ENCODE measurements at regions not wholly inside any gene's neighbourhood (a gene's known extent, or its start where the extent isn't known, plus 50 kb on each side); places are given as distances from the start of the nearest gene placed in this dataset.

DNA sequence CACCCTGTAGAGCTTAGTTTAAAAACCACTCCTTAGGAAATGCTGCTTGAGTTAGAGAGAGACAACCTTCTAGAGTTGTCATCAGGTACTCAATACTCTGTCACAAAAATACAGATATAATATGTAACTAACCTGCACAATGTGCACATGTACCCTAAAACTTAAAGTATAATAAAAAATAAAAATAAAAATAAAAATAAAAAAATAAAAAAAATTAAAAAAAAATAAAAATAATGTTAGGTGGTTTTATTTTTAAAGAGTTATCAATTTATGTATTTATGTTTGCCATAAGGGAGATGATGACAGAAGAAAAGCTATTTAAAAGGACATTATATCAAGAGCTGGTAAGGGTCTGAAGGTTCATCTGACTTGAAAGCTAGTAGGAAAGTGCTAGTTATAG lies 397.9 kb downstream of the TMA16 start:
- Histone ChIP-seq H3K27me3 (no peaks in the 10 kb centered on the region), H3K27ac (no peak overlapping the region), H3K9me3 (replicated peaks) (no peaks in the 10 kb centered on the region), H3K36me3 (no peaks in the 10 kb centered on the region), H3K4me1 (no peaks in the 10 kb centered on the region), H3K4me3 (no peak overlapping the region)
- DNase-seq, result no peak

GRCh38 chr4:163895378-163896005 lies 401.0 kb downstream of the TMA16 start:
- no peaks in the 10 kb centered on the region for H3K9me3 ChIP-seq (replicated peaks)
- no peak overlapping the region for H3K27ac ChIP-seq
- no peaks in the 10 kb centered on the region for H3K27me3 ChIP-seq
- H3K36me3 ChIP-seq, result no peaks in the 10 kb centered on the region
- no peaks in the 10 kb centered on the region for H3K4me1 ChIP-seq
- no peak overlapping the region for H3K4me3 ChIP-seq
- no peak for DNase-seq

DNA sequence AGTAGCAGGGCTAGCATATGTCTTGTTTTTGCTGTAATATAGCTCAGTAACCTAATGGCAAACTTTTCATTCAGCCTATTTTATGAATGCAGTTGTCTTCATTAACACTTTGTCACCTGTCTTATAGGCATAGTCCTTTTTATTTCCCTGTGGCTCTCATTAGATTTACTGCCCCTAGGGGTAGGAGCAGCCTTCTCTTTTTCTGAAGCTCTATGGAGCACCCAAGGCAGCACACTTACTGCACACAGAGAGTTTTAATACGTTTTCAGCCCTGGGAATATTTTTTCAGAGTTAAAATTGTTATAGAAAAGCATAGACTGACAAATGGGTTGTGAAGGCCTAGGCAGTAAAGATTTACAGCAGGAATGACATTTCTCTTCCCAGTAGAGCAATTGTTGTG lies 406.8 kb downstream of the TMA16 start:
- Histone ChIP-seq H3K9me3 (replicated peaks) (no peaks in the 10 kb centered on the region), H3K27me3 (no peaks in the 10 kb centered on the region), H3K4me1 (no peaks in the 10 kb centered on the region), H3K27ac (no peak overlapping the region), H3K36me3 (no peaks in the 10 kb centered on the region), H3K4me3 (no peak overlapping the region)
- no peak for DNase-seq

DNA sequence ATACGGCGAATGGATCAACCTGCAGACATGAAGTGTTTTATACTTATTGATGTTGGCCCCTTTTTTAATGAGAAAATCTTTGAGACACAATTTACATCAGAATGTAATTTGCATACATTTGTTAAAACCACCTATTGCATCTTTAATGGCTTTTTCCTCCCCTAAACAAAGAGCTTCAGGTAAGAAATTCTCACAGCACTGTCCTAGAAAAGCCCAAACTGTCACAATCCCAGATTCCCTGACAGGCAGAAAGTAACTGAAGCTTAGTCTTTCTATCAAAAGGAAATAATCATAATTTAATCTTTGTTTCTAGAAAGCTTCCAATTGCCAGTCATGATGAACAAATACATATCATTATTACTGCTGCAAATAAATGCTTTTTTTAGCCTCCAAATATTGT lies 407.9 kb downstream of the TMA16 start:
- Histone ChIP-seq H3K9me3 (replicated peaks) (no peaks in the 10 kb centered on the region), H3K27me3 (no peaks in the 10 kb centered on the region), H3K4me1 (no peaks in the 10 kb centered on the region), H3K36me3 (no peaks in the 10 kb centered on the region), H3K4me3 (no peak overlapping the region), H3K27ac (no peak overlapping the region)
- DNase-seq, result no peak

- Histone ChIP-seq H3K9me3 (replicated peaks) (no peaks in the 10 kb centered on the region), H3K27me3 (no peaks in the 10 kb centered on the region), H3K4me1 (no peaks in the 10 kb centered on the region), H3K27ac (no peak overlapping the region), H3K4me3 (no peak overlapping the region), H3K36me3 (no peaks in the 10 kb centered on the region)
- no peak for DNase-seq
Measured at GRCh38 chr4:163911891-163912290, 417.4 kb downstream of the TMA16 start.

DNA sequence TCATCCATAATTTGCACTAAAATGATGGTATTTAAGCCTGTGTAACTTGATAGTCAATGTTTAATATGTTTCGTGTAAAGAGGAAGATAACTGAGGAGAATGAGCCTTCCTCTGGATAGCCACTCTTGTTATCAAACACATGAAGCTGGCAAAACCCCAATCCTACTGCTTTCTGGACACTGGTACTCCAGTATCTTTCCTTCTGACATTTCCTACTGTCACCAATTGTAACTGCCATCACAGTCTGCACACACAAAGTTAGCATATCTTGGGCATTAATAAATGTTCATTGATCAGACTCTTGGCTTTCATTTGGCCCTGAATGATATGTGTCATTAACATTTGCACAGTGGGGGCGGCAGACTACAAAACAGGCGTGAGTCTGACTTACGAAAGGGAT lies 419.1 kb downstream of the TMA16 start:
- Histone ChIP-seq H3K27ac (no peak overlapping the region), H3K27me3 (no peaks in the 10 kb centered on the region), H3K36me3 (no peaks in the 10 kb centered on the region), H3K4me1 (no peaks in the 10 kb centered on the region), H3K9me3 (replicated peaks) (no peaks in the 10 kb centered on the region), H3K4me3 (no peak overlapping the region)
- DNase-seq, result no peak

DNA sequence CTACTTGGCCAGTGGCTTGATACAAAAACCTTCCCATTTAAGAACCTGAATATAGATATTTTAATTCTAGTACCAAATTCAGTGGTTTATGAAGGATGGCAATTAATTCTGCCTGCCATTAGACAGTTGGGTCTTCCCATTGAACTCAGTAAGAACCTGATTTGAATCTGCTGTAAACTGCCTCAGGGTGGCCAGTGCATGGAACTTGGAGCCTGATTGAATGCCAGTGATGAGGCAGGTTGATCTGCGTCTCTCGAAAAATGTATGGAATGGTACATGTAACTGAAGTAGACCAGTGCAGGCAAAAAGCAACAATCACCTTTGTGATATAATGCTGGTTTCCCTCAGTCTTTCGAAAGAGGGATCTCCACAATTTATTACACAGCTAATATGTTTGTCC lies 421.4 kb downstream of the TMA16 start:
- H3K27ac ChIP-seq, result no peak overlapping the region
- no peak for DNase-seq
- H3K36me3 ChIP-seq, result no peaks in the 10 kb centered on the region
- H3K27me3 ChIP-seq, result no peaks in the 10 kb centered on the region
- H3K4me3 ChIP-seq, result no peak overlapping the region
- H3K9me3 ChIP-seq (replicated peaks), result no peaks in the 10 kb centered on the region
- H3K4me1 ChIP-seq, result no peaks in the 10 kb centered on the region

DNA sequence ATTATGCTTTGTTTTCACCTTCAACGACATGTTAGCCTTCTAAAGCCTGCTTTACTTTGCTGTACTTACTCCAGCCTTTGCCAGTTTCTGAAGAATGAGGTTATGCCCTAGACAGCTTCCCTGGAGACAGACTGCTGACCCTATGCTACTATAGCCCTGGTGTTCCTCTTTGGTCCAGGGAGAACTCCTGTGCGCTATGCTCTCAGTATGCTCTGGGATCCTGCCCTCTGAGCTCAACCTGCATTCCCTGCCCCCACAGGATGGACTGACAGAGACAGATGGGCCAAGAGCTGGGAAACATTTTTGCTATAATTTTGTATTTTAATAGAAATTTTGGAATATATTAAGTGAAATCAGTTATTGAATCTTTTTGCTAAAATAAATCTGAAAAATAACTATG lies 425.9 kb downstream of the TMA16 start:
- Histone ChIP-seq H3K4me3 (no peak overlapping the region), H3K9me3 (replicated peaks) (no peaks in the 10 kb centered on the region), H3K4me1 (no peaks in the 10 kb centered on the region), H3K36me3 (no peaks in the 10 kb centered on the region), H3K27me3 (no peaks in the 10 kb centered on the region), H3K27ac (no peak overlapping the region)
- peak in 1 of 2 experiments; percentile 1 for DNase-seq

GRCh38 chr4:163922302-163922701 lies 427.8 kb downstream of the TMA16 start:
- H3K9me3 ChIP-seq (replicated peaks), result no peaks in the 10 kb centered on the region
- no peak for DNase-seq
- no peaks in the 10 kb centered on the region for H3K4me1 ChIP-seq
- no peak overlapping the region for H3K4me3 ChIP-seq
- no peak overlapping the region for H3K27ac ChIP-seq
- H3K36me3 ChIP-seq, result no peaks in the 10 kb centered on the region
- H3K27me3 ChIP-seq, result no peaks in the 10 kb centered on the region

DNA sequence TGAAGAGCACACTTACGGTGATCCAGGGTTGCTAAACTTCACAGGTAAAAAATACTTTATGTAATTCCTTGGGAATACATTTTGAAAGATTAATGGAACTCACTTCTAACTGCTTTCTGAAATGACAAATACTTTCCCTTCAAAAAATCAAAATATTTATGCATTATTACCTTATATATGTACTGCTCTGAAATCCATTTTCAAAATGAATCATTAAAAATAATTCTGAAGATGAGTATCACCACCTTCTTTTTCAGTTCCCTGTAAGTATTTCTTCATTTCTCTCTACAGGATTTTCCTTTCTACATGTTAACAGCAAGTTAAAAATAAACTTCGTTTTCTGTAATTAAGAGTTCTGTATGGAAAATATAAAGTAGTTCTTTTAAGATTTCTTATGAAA lies 428.6 kb downstream of the TMA16 start:
- H3K36me3 ChIP-seq, result no peaks in the 10 kb centered on the region
- H3K27me3 ChIP-seq, result no peaks in the 10 kb centered on the region
- no peak for DNase-seq
- H3K4me3 ChIP-seq, result no peak overlapping the region
- no peaks in the 10 kb centered on the region for H3K9me3 ChIP-seq (replicated peaks)
- no peak overlapping the region for H3K27ac ChIP-seq
- no peaks in the 10 kb centered on the region for H3K4me1 ChIP-seq

DNA sequence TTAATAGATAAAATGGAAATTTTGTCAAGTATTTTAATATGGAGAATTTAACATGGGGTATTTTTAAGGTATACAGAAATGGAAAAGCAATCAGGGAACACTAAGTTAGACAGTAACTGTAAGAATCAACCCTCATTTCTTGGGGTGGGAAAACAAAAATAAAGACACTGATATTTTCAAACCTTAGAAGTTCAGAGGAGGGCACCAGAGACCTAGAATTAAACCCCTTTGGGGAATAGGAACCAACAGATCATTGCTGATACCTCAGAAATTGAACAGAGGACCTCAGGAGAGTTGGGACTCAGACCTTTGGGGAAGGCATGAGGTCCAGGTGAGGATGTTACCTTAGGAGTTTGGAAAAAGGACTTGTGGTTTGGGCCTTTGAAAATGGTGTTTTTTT lies 435.6 kb downstream of the TMA16 start:
- Histone ChIP-seq H3K4me3 (no peak overlapping the region), H3K36me3 (no peaks in the 10 kb centered on the region), H3K9me3 (replicated peaks) (no peaks in the 10 kb centered on the region), H3K4me1 (no peaks in the 10 kb centered on the region), H3K27me3 (no peaks in the 10 kb centered on the region), H3K27ac (no peak overlapping the region)
- no peak for DNase-seq

GRCh38 chr4:163932504-163932903 lies 438.0 kb downstream of the TMA16 start:
- no peak overlapping the region for H3K4me3 ChIP-seq
- H3K9me3 ChIP-seq (replicated peaks), result no peaks in the 10 kb centered on the region
- no peaks in the 10 kb centered on the region for H3K4me1 ChIP-seq
- no peaks in the 10 kb centered on the region for H3K36me3 ChIP-seq
- DNase-seq, result no peak
- H3K27me3 ChIP-seq, result no peaks in the 10 kb centered on the region
- H3K27ac ChIP-seq, result no peak overlapping the region

DNA sequence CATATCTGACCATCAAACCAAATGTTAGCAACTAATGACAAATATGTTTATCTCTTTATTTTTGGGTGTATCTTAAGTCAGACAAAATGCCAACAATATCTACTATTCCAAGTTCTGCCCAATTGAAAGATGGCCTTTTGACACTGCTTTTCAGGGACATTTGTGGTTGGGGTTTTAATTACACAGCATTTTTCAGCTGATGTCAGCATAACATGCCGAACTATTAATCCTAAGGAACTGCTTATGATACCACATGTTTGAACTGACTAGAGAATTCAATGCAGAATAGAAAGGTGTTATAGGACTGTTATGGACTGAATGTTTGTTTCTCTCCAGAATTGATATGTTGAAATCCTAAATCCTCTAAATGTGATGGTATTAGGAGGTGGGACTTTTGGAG lies 445.1 kb downstream of the TMA16 start:
- Histone ChIP-seq H3K4me3 (no peak overlapping the region), H3K36me3 (no peaks in the 10 kb centered on the region), H3K27ac (no peak overlapping the region), H3K27me3 (no peaks in the 10 kb centered on the region), H3K4me1 (no peaks in the 10 kb centered on the region), H3K9me3 (replicated peaks) (no peaks in the 10 kb centered on the region)
- no peak for DNase-seq

DNA sequence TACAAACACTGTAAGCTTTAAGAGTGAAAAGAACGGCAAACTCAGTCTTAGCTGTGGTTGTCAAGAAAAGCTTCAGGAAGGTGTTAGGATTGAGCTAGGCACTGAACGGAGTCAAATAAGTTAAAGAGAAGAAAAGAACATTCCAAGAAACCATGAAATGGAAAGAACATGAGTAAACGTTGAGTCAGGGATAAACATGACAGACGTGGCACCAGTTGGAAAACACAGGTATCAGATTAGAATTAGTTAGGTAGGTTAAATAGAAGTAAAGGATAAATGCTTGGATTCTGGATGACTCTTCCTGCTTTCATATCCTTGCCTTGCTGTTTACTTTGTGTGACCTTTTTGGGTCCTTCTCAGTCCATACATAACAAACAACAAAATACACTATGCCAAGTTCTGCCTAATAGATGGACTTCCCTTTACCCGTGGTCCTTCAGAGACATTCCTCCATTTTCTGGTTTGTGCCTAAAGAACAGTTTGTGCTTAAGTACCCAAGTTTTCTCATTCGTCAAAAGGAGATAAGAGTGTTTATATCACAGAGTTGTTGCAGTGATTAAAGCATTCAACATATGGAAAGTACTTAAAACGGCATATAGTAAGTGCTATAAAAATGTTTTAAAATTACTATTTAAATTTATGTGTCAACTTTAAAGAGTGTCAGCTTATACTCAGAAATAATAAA lies 446.9 kb downstream of the TMA16 start:
- Histone ChIP-seq H3K9me3 (replicated peaks) (no peaks in the 10 kb centered on the region), H3K4me1 (no peaks in the 10 kb centered on the region), H3K4me3 (no peak overlapping the region), H3K36me3 (no peaks in the 10 kb centered on the region), H3K27ac (no peak overlapping the region), H3K27me3 (no peaks in the 10 kb centered on the region)
- DNase-seq, result no peak

- no peaks in the 10 kb centered on the region for H3K36me3 ChIP-seq
- no peaks in the 10 kb centered on the region for H3K9me3 ChIP-seq (replicated peaks)
- H3K27me3 ChIP-seq, result no peaks in the 10 kb centered on the region
- no peak for DNase-seq
- H3K27ac ChIP-seq, result no peak overlapping the region
- no peak overlapping the region for H3K4me3 ChIP-seq
- no peaks in the 10 kb centered on the region for H3K4me1 ChIP-seq
Measured at GRCh38 chr4:163948920-163949455, 454.5 kb downstream of the TMA16 start.
